ENCODE measurements at regions not wholly inside any gene's neighbourhood (a gene's known extent, or its start where the extent isn't known, plus 50 kb on each side); places are given as distances from the start of the nearest gene placed in this dataset.

DNA sequence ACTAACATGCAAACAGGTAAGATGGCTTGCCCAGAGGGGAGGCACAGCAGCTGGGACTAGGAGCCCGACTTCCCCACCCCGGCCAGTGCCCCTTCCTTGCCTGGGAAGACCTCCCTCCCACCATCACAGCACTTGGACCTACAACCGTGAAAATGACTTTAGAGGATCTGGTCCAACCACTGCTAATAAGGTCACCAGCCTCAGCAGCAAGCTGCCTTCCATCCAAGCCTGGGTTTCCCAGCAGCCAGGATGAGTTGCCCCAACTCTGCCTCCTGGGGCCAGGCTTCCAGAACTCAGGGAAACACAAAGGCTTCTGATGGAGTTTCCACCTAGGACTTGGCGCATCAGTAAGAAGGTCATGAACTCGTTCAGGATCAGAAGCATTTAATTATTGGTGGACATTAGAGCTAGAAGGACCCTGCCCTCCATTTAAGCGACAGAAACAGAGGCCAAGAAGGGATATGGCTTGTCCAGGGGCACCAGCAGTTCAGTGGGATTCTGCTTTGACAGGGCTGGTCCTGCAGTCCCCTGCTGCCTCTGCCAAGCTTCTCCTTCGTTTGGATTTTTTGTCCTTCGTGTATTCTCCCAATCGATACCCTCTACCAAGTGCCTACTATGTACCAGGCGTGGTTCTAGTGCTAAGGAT lies 403.0 kb upstream of the ID2 start:
- ChIA-PET POLR2A (no interaction called here), CTCF (no interaction called here)
- ATAC-seq (no peak), DNase-seq (ENCODE audit: low read depth in 1 of 2, low spot score in 1 of 2) (no peak), FAIRE-seq (no peak)
- TF ChIP-seq, protein P1, sequence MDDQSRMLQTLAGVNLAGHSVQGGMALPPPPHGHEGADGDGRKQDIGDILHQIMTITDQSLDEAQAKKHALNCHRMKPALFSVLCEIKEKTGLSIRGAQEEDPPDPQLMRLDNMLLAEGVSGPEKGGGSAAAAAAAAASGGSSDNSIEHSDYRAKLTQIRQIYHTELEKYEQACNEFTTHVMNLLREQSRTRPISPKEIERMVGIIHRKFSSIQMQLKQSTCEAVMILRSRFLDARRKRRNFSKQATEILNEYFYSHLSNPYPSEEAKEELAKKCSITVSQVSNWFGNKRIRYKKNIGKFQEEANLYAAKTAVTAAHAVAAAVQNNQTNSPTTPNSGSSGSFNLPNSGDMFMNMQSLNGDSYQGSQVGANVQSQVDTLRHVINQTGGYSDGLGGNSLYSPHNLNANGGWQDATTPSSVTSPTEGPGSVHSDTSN (IDR thresholded peaks at IDR 0.05) = no peak
- TF ChIP-seq, protein P2, sequence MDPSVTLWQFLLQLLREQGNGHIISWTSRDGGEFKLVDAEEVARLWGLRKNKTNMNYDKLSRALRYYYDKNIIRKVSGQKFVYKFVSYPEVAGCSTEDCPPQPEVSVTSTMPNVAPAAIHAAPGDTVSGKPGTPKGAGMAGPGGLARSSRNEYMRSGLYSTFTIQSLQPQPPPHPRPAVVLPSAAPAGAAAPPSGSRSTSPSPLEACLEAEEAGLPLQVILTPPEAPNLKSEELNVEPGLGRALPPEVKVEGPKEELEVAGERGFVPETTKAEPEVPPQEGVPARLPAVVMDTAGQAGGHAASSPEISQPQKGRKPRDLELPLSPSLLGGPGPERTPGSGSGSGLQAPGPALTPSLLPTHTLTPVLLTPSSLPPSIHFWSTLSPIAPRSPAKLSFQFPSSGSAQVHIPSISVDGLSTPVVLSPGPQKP (IDR thresholded peaks at IDR 0.05; ENCODE audit: low read depth, low read length) = no peak
- no peak for TF ChIP-seq PHF8 (IDR thresholded peaks at IDR 0.05; ENCODE audit: borderline replicate concordance, low read depth)
- no peak for TF ChIP-seq TP53 (CRISPR knock-in tag; IDR thresholded peaks at IDR 0.05)
- Histone ChIP-seq H3K9me3 (0 out of 3 replicates have a peak, but pooled peaks cover 3% of the 10 kb centered on the region), H3K4me3 (no peak overlapping the region), H3K27ac (no peak overlapping the region), H3K4me2 (no peak overlapping the region), H3K4me1 (no peaks in the 10 kb centered on the region)
- WGBS (ENCODE audit: missing lambda C conversion rate) = 53% methylated on average over 10 of the region's 10 CpGs

DNA sequence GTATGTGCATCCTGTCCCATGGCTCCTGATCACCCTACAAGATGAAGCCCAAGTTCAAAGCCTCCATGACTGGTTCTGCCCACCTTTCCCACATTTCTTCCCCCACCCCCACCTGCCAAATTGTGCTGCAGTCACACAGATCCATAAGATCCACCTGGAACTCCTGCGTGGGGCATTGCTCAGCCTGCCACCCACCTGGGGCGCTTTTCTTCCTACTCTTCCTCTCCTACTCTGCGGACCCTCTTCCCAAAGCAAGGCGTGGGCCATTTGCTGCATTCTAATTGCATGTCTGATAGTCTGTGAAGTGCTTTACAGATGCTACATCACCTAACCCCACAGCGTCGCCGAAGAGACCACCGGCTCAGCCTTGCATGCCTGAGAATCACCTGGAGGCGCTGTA lies 402.4 kb upstream of the ID2 start:
- H3K9me3 ChIP-seq = 0 out of 3 replicates have a peak, but pooled peaks cover 3% of the 10 kb centered on the region
- H3K4me1 ChIP-seq = no peaks in the 10 kb centered on the region
- H3K27ac ChIP-seq = no peak overlapping the region
- WGBS (ENCODE audit: missing lambda C conversion rate) = 77% methylated on average over 9 of the region's 9 CpGs
- H3K4me2 ChIP-seq = no peak overlapping the region
- TF ChIP-seq FOSB (CRISPR knock-in tag; IDR thresholded peaks at IDR 0.05) (no peak), CHD2 (IDR thresholded peaks at IDR 0.05; ENCODE audit: low read length, partially characterized antibody) (no peak), EP300 (IDR thresholded peaks at IDR 0.05) (no peak), ZSCAN20 (CRISPR knock-in tag; IDR thresholded peaks at IDR 0.05) (no peak), HOXA7 (CRISPR knock-in tag; IDR thresholded peaks at IDR 0.05) (no peak), RCOR1 (IDR thresholded peaks at IDR 0.05; ENCODE audit: low read depth, low read length) (no peak), JUN (IDR thresholded peaks at IDR 0.05) (no peak), RNF2 (IDR thresholded peaks at IDR 0.05; ENCODE audit: borderline replicate concordance, low read depth) (no peak), RFX5 (IDR thresholded peaks at IDR 0.05) (no peak)
- TF ChIP-seq, protein P2 (IDR thresholded peaks at IDR 0.05; ENCODE audit: low read depth, low read length) = no peak
- TF ChIP-seq, protein P3, sequence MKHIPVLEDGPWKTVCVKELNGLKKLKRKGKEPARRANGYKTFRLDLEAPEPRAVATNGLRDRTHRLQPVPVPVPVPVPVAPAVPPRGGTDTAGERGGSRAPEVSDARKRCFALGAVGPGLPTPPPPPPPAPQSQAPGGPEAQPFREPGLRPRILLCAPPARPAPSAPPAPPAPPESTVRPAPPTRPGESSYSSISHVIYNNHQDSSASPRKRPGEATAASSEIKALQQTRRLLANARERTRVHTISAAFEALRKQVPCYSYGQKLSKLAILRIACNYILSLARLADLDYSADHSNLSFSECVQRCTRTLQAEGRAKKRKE (CRISPR knock-in tag; IDR thresholded peaks at IDR 0.05; ENCODE audit: low read depth) = no peak
- TF ChIP-seq, protein P4, sequence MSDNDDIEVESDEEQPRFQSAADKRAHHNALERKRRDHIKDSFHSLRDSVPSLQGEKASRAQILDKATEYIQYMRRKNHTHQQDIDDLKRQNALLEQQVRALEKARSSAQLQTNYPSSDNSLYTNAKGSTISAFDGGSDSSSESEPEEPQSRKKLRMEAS (IDR thresholded peaks at IDR 0.05) = no peak
- POLR2A ChIA-PET = no interaction called here
- FAIRE-seq = no peak
- no peak for ATAC-seq
- CTCF ChIA-PET = no interaction called here
- H3K4me3 ChIP-seq = no peak overlapping the region
- DNase-seq (ENCODE audit: low read depth in 1 of 2, low spot score in 1 of 2) = no peak

DNA sequence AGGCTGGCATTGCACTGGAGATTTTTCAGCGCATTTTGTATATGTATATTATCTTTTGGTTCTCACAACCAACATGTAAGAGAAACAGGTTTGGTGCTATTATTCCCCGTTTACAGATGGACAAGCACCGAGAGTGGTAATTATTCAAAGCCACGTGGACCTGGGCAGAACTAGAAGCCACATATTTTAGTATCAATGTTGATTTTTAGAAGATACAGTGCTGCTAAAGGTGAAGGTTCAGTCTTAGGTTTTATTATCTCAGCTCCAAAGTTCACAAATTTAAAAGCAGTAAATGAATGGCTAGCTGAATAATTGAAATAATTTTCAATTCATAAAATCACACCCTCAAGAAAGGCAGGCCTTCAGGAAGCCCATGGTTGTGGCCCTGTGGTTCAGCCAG lies 400.6 kb upstream of the ID2 start:
- POLR2A ChIA-PET = no interaction called here
- 65% methylated on average over 4 of the region's 4 CpGs for WGBS (ENCODE audit: missing lambda C conversion rate)
- Histone ChIP-seq H3K27ac (no peak overlapping the region), H3K4me1 (no peaks in the 10 kb centered on the region), H3K4me2 (no peak overlapping the region), H3K9me3 (0 out of 3 replicates have a peak, but pooled peaks cover 3% of the 10 kb centered on the region), H3K4me3 (no peak overlapping the region)
- CTCF ChIA-PET = interaction anchor here (1.3 kb wide), 1 partner anchor 10 kb away, joined by 3 read pairs; no protein-coding TSS in a partner anchor
- no peak for FAIRE-seq
- no peak for DNase-seq (ENCODE audit: low read depth in 1 of 2, low spot score in 1 of 2)
- no peak for ATAC-seq
- TF ChIP-seq RAD21 (conservative IDR thresholded peaks at IDR 0.05 in 1 of 2, IDR thresholded peaks at IDR 0.05 in 1 of 2) = no peak
- TF ChIP-seq CBX2 (IDR thresholded peaks at IDR 0.05; ENCODE audit: borderline replicate concordance, low read depth) = no peak
- TF ChIP-seq EP300 (IDR thresholded peaks at IDR 0.05) = no peak
- no peak for TF ChIP-seq BHLHE40 (IDR thresholded peaks at IDR 0.05; ENCODE audit: low read depth, low read length)
- no peak for TF ChIP-seq FOSB (CRISPR knock-in tag; IDR thresholded peaks at IDR 0.05)
- TF ChIP-seq ZNF302 (CRISPR knock-in tag; IDR thresholded peaks at IDR 0.05) = no peak
- TF ChIP-seq RFX5 (IDR thresholded peaks at IDR 0.05) = no peak
- no peak for TF ChIP-seq RNF2 (IDR thresholded peaks at IDR 0.05; ENCODE audit: borderline replicate concordance, low read depth)
- no peak for TF ChIP-seq NR3C1 (IDR thresholded peaks at IDR 0.05)
- no peak for TF ChIP-seq RARB (CRISPR knock-in tag; IDR thresholded peaks at IDR 0.05)
- no peak for TF ChIP-seq POLR2AphosphoS2 (conservative IDR thresholded peaks at IDR 0.05; ENCODE audit: low read length)
- no peak for TF ChIP-seq ZSCAN20 (CRISPR knock-in tag; IDR thresholded peaks at IDR 0.05)
